HCT116 (cell line): ENCODE measurements at regions not wholly inside any gene's neighbourhood (a gene's known extent, or its start where the extent isn't known, plus 50 kb on each side); places are given as distances from the start of the nearest gene placed in this dataset.

Experiments used
- ATAC-seq: fragments of 200-7000 bp; cut with Tn5 transposase; 2 replicates; pipeline ENCODE4 v1.9.1; 2020; ENCODE audit warnings: mild to moderate bottlenecking, moderate library complexity
- BruUV-seq: library from RNA; stranded (reverse); fragments of 400-500 nt; replicated peaks from 2 replicates; lab custom pipeline; 2021; lab: Mats Ljungman, UMichigan
- CTCF ChIA-PET: fragments of 300-600 bp; sonication (Branson Sonifier 250); formaldehyde crosslinking; loops from one replicate; lab custom pipeline; 2021; ENCODE audit warnings: antibody characterized with exemption; lab: Charles Lee
- POLR2A ChIA-PET: fragments of 300-600, 350-600 bp; sonication (Branson Sonifier 250); formaldehyde crosslinking; loops from one replicate; lab custom pipeline; 2021; ENCODE audit warnings: antibody characterized with exemption; lab: Charles Lee
- RAD21 ChIA-PET, 2 experiments: fragments of 300-600 bp; sonication (Branson Sonifier 250); formaldehyde crosslinking; loops; one replicate each; lab custom pipeline; 2023; ENCODE audit warnings: low total read pairs in 2 of 2; ENCODE audit not compliant: uncharacterized antibody in 2 of 2, unreplicated experiment in 2 of 2, low non-redundant PET in 1 of 2; lab: Charles Lee
- DNase-seq: peaks from one replicate; pipeline ENCODE4 v3.0.0-alpha.2; 2010; ENCODE audit warnings: low read depth, low spot score
- H2AFZ ChIP-seq: fragments of 200-600 bp; shearing (Covaris generic), sonication (generic); 2 replicates; pipeline ENCODE4 v1.6.1; 2017; ENCODE audit warnings: low read depth, mixed run types, mixed read lengths, antibody characterized with exemption, low read length; ENCODE audit not compliant: poor library complexity, severe bottlenecking
- H3K27ac ChIP-seq: 2 replicates; pipeline ENCODE4 v1.5.1; 2012; ENCODE audit warnings: low read depth, low read length
- H3K27me3 ChIP-seq: fragments of 200-600 bp; sonication (generic); 2 replicates; pipeline ENCODE4 v1.6.1; 2016; ENCODE audit warnings: mixed run types, low read length, mixed read lengths; ENCODE audit not compliant: insufficient read depth
- H3K36me3 ChIP-seq, 2 experiments: fragments of 200-500 bp in 1 of 2; fragments of 200-600 bp in 1 of 2; sonication (Bioruptor generic) in 1 of 2; sonication (generic) in 1 of 2; 2 replicates each; pipeline versions ENCODE4 v1.5.1 to v1.6.1; 2014 to 2016; ENCODE audit warnings: low read length in 2 of 2, inconsistent platforms in 1 of 2, mixed read lengths in 1 of 2, mixed run types in 1 of 2; ENCODE audit not compliant: insufficient read depth in 2 of 2, control insufficient read depth in 1 of 2
- H3K4me1 ChIP-seq, 2 experiments: fragments of 200-600 bp in 1 of 2; sonication (generic) in 1 of 2; 2 replicates each; pipeline versions ENCODE4 v1.5.1 to v1.6.1; 2012 to 2017; ENCODE audit warnings: low read length in 2 of 2, inconsistent platforms in 1 of 2, mild to moderate bottlenecking in 1 of 2, mixed read lengths in 1 of 2, mixed run types in 1 of 2, moderate library complexity in 1 of 2; ENCODE audit not compliant: insufficient read depth in 2 of 2, control insufficient read depth in 1 of 2
- H3K4me2 ChIP-seq: fragments of 200-600 bp; sonication (generic); 2 replicates; pipeline ENCODE4 v1.6.1; 2017; ENCODE audit warnings: mixed run types, low read length, mixed read lengths
- H3K4me3 ChIP-seq, 2 experiments: fragments of 200-600 bp in 1 of 2; sonication (generic) in 1 of 2; replicated peaks in 1 of 2; 2 replicates each; pipeline ENCODE4 v1.5.1; 2011 to 2016; ENCODE audit warnings: low read length in 2 of 2, control low read depth in 1 of 2, low read depth in 1 of 2, mild to moderate bottlenecking in 1 of 2, mixed read lengths in 1 of 2, mixed run types in 1 of 2
- H3K79me2 ChIP-seq: fragments of 200-600 bp; sonication (generic); 2 replicates; pipeline ENCODE4 v1.6.1; 2017; ENCODE audit warnings: mild to moderate bottlenecking, mixed run types, low read length, moderate library complexity, mixed read lengths; ENCODE audit not compliant: insufficient read depth
- H3K9ac ChIP-seq: fragments of 200-600 bp; sonication (generic); 2 replicates; pipeline ENCODE4 v1.6.1; 2016; ENCODE audit warnings: low read length, mixed read lengths
- H3K9me2 ChIP-seq: fragments of 200-600 bp; sonication (generic), shearing (Covaris generic); 2 replicates; pipeline ENCODE4 v1.6.1; 2017; ENCODE audit warnings: mixed run types, mild to moderate bottlenecking, moderate library complexity; ENCODE audit not compliant: insufficient read depth
- H3K9me3 ChIP-seq, 2 experiments: fragments of 200-500 bp in 1 of 2; fragments of 200-600 bp in 1 of 2; sonication (Bioruptor generic) in 1 of 2; sonication (generic) in 1 of 2; 2 replicates each; pipeline ENCODE4 v1.6.1; 2014 to 2017; ENCODE audit warnings: low read length in 2 of 2, mixed read lengths in 2 of 2, inconsistent platforms in 1 of 2, low read depth in 1 of 2, mild to moderate bottlenecking in 1 of 2, mixed run types in 1 of 2, moderate library complexity in 1 of 2; ENCODE audit not compliant: control insufficient read depth in 1 of 2, insufficient read depth in 1 of 2
- H4K20me1 ChIP-seq: fragments of 200-600 bp; sonication (generic), shearing (Covaris generic); 2 replicates; pipeline ENCODE4 v1.6.1; 2017; ENCODE audit warnings: mixed run types, mild to moderate bottlenecking, moderate library complexity; ENCODE audit not compliant: insufficient read depth
- CEBPB ChIP-seq: IDR thresholded peaks from 2 replicates; pipeline ENCODE4 v1.6.1; 2012; ENCODE audit warnings: low read depth
- EGR1 ChIP-seq: IDR thresholded peaks from 2 replicates; pipeline ENCODE4 v1.6.1; 2012; ENCODE audit warnings: low read depth
- EZH2 ChIP-seq: fragments of 200-600 bp; sonication (generic); IDR thresholded peaks from 2 replicates; pipeline ENCODE4 v1.6.1; 2017; ENCODE audit warnings: antibody characterized with exemption, mixed run types
- JUND ChIP-seq: IDR thresholded peaks from 2 replicates; pipeline ENCODE4 v1.6.1; 2012
- POLR2AphosphoS5 ChIP-seq: IDR thresholded peaks from 2 replicates; pipeline ENCODE4 v1.6.1; 2011; ENCODE audit warnings: mild to moderate bottlenecking, low read depth, low read length, moderate library complexity
- RAD21 ChIP-seq: IDR thresholded peaks from 2 replicates; pipeline ENCODE4 v1.6.1; 2012; ENCODE audit warnings: low read depth, mild to moderate bottlenecking
- SIN3A ChIP-seq: IDR thresholded peaks from 2 replicates; pipeline ENCODE4 v1.6.1; 2012; ENCODE audit warnings: low read depth
- SRF ChIP-seq: IDR thresholded peaks from 2 replicates; pipeline ENCODE4 v1.6.1; 2012; ENCODE audit warnings: low read depth
- YY1 ChIP-seq: IDR thresholded peaks from 2 replicates; pipeline ENCODE4 v1.6.1; 2011; ENCODE audit warnings: low read length, low read depth, moderate library complexity, mild to moderate bottlenecking; ENCODE audit not compliant: insufficient replicate concordance; ENCODE audit errors: extremely low read depth
- ZBTB33 ChIP-seq: IDR thresholded peaks from 2 replicates; pipeline ENCODE4 v1.6.1; 2011; ENCODE audit warnings: mild to moderate bottlenecking, low read length, moderate library complexity; ENCODE audit not compliant: insufficient replicate concordance; ENCODE audit errors: extremely low read depth
- ZFX ChIP-seq: fragments of 450-650 bp; IDR thresholded peaks from 2 replicates; pipeline ENCODE4 v1.6.1; 2017
- ZNF274 ChIP-seq: fragments of 200-500 bp; sonication (Bioruptor generic); IDR thresholded peaks from 2 replicates; pipeline ENCODE4 v1.6.1; 2014; ENCODE audit warnings: mild to moderate bottlenecking, low read depth, low read length, inconsistent platforms
- intact Hi-C: fragments of 100-400 bp; cut with micrococcal nuclease; formaldehyde crosslinking; loops from 2 replicates; pipeline ENCODE4 v1.10.0; 2022
- TF ChIP-seq, protein P1 (sequence below), 3 experiments: fragments of 200-600 bp in 1 of 3; sonication (generic) in 1 of 3; IDR thresholded peaks in 2 of 3; conservative IDR thresholded peaks in 1 of 3; 2 replicates each; pipeline ENCODE4 v1.5.1; 2012 to 2017; ENCODE audit warnings: low read depth in 2 of 3, low read length in 2 of 3, antibody characterized with exemption in 1 of 3, borderline replicate concordance in 1 of 3, control low read depth in 1 of 3, mild to moderate bottlenecking in 1 of 3, mixed read lengths in 1 of 3, mixed run types in 1 of 3, moderate library complexity in 1 of 3; ENCODE audit not compliant: insufficient read depth in 1 of 3
- TF ChIP-seq, protein P2 (sequence below): IDR thresholded peaks from 2 replicates; pipeline ENCODE4 v1.6.1; 2012
- TF ChIP-seq, protein P3 (sequence below): IDR thresholded peaks from 2 replicates; pipeline ENCODE4 v1.6.1; 2012; ENCODE audit warnings: low read depth
- TF ChIP-seq, protein P4 (sequence below): IDR thresholded peaks from 2 replicates; pipeline ENCODE4 v1.6.1; 2012

- TF ChIP-seq ZBTB33 (no peak), SIN3A (no peak)
These were observed 165.9 kb upstream of the AGTR1 start (continued) for GRCh38 chr3:148531836-148532235.

GRCh38 chr3:148532326-148532725 lies 165.4 kb upstream of the AGTR1 start:
- RAD21 ChIA-PET, result no interaction called here
- BruUV-seq, result no TSS peak
- TF ChIP-seq, protein P1, sequence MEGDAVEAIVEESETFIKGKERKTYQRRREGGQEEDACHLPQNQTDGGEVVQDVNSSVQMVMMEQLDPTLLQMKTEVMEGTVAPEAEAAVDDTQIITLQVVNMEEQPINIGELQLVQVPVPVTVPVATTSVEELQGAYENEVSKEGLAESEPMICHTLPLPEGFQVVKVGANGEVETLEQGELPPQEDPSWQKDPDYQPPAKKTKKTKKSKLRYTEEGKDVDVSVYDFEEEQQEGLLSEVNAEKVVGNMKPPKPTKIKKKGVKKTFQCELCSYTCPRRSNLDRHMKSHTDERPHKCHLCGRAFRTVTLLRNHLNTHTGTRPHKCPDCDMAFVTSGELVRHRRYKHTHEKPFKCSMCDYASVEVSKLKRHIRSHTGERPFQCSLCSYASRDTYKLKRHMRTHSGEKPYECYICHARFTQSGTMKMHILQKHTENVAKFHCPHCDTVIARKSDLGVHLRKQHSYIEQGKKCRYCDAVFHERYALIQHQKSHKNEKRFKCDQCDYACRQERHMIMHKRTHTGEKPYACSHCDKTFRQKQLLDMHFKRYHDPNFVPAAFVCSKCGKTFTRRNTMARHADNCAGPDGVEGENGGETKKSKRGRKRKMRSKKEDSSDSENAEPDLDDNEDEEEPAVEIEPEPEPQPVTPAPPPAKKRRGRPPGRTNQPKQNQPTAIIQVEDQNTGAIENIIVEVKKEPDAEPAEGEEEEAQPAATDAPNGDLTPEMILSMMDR (IDR thresholded peaks at IDR 0.05 in 2 of 3, conservative IDR thresholded peaks at IDR 0.05 in 1 of 3; ENCODE audit: borderline replicate concordance in 1 of 3, insufficient read depth in 1 of 3, low read depth in 2 of 3, low read length in 2 of 3), result no peak
- no peak for TF ChIP-seq CEBPB
- TF ChIP-seq, protein P2, sequence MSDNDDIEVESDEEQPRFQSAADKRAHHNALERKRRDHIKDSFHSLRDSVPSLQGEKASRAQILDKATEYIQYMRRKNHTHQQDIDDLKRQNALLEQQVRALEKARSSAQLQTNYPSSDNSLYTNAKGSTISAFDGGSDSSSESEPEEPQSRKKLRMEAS, result no peak
- TF ChIP-seq, protein P3, sequence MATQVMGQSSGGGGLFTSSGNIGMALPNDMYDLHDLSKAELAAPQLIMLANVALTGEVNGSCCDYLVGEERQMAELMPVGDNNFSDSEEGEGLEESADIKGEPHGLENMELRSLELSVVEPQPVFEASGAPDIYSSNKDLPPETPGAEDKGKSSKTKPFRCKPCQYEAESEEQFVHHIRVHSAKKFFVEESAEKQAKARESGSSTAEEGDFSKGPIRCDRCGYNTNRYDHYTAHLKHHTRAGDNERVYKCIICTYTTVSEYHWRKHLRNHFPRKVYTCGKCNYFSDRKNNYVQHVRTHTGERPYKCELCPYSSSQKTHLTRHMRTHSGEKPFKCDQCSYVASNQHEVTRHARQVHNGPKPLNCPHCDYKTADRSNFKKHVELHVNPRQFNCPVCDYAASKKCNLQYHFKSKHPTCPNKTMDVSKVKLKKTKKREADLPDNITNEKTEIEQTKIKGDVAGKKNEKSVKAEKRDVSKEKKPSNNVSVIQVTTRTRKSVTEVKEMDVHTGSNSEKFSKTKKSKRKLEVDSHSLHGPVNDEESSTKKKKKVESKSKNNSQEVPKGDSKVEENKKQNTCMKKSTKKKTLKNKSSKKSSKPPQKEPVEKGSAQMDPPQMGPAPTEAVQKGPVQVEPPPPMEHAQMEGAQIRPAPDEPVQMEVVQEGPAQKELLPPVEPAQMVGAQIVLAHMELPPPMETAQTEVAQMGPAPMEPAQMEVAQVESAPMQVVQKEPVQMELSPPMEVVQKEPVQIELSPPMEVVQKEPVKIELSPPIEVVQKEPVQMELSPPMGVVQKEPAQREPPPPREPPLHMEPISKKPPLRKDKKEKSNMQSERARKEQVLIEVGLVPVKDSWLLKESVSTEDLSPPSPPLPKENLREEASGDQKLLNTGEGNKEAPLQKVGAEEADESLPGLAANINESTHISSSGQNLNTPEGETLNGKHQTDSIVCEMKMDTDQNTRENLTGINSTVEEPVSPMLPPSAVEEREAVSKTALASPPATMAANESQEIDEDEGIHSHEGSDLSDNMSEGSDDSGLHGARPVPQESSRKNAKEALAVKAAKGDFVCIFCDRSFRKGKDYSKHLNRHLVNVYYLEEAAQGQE, result no peak
- no peak for TF ChIP-seq RAD21
- TF ChIP-seq EZH2, result no peak
- no peak for TF ChIP-seq ZFX
- TF ChIP-seq EGR1, result no peak
- TF ChIP-seq, protein P4, sequence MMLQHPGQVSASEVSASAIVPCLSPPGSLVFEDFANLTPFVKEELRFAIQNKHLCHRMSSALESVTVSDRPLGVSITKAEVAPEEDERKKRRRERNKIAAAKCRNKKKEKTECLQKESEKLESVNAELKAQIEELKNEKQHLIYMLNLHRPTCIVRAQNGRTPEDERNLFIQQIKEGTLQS, result no peak
- TF ChIP-seq SRF, result no peak
- TF ChIP-seq POLR2AphosphoS5, result no peak
- no peak for TF ChIP-seq ZNF274
- no peak for TF ChIP-seq ZBTB33
- TF ChIP-seq JUND, result no peak
- TF ChIP-seq YY1, result no peak

More at GRCh38 chr3:148532326-148532725, 165.4 kb upstream of the AGTR1 start:
- Histone ChIP-seq H3K9me2 (no peaks in the 10 kb centered on the region), H3K4me3 (no peak overlapping the region), H3K9ac (no peak overlapping the region), H2AFZ (no peak overlapping the region), H3K27ac (no peak overlapping the region), H3K79me2 (no peaks in the 10 kb centered on the region), H3K27me3 (no peaks in the 10 kb centered on the region), H3K9me3 (peaks cover 0 to 5% of the 10 kb centered on the region in 2 experiments; a peak in 1 of 4 replicates), H3K4me2 (no peak overlapping the region), H3K4me1 (no peaks in the 10 kb centered on the region), H4K20me1 (no peaks in the 10 kb centered on the region), H3K36me3 (no peaks in the 10 kb centered on the region)
- intact Hi-C loops, result no loop called here
- ATAC-seq (no peak), DNase-seq (no peak)
- ChIA-PET POLR2A (no interaction called here), CTCF (no interaction called here)
